ENCODE measurements at regions not wholly inside any gene's neighbourhood (a gene's known extent, or its start where the extent isn't known, plus 50 kb on each side); places are given as distances from the start of the nearest gene placed in this dataset.
"Not testable (repeated sequence)": the region's sequence is repeated elsewhere in the genome, so short reads cannot be mapped to it uniquely, and the experiment has no call there.

GRCh38 chr3:43236008-43236407, 50.3 kb upstream of the SNRK start:
- H3K27ac Mint-ChIP-seq, result no peak overlapping the region
- H3K27me3 Mint-ChIP-seq, result peaks cover 3% of the 10 kb centered on the region
- peaks cover 8% of the 10 kb centered on the region for H3K9me3 Mint-ChIP-seq
- H3K4me3 Mint-ChIP-seq, result no peak overlapping the region
- ChIA-PET POLR2A (no interaction called here), CTCF (no interaction called here)
- DNase-seq, result no peak
- H3K4me1 Mint-ChIP-seq, result peaks cover 16% of the 10 kb centered on the region
- H3K36me3 Mint-ChIP-seq (ENCODE audit: low read depth), result no peaks in the 10 kb centered on the region

- Mint-ChIP-seq H3K36me3 (ENCODE audit: low read depth) (peaks cover under 1% of the 10 kb centered on the region), H3K4me1 (peaks cover 12% of the 10 kb centered on the region), H3K27ac (no peak overlapping the region), H3K27me3 (peaks cover 3% of the 10 kb centered on the region), H3K4me3 (no peak overlapping the region), H3K9me3 (peaks cover 9% of the 10 kb centered on the region)
- ChIA-PET POLR2A (no interaction called here), CTCF (no interaction called here)
- DNase-seq, result no peak
These were observed 53.3 kb upstream of the SNRK start for GRCh38 chr3:43233062-43233461.

- H3K27me3 Mint-ChIP-seq, result peaks cover 3% of the 10 kb centered on the region
- no peak overlapping the region for H3K27ac Mint-ChIP-seq
- H3K9me3 Mint-ChIP-seq, result peaks cover 25% of the 10 kb centered on the region
- H3K4me1 Mint-ChIP-seq, result peaks cover 12% of the 10 kb centered on the region
- ChIA-PET POLR2A (interaction anchor here (1.1 to 1.6 kb wide), 2 partner anchors 13 to 53 kb away, joined by 3 to 4 read pairs; no protein-coding TSS in a partner anchor), CTCF (interaction anchor here (1.1 kb wide), 1 partner anchor 69 kb away, joined by 4 read pairs; no protein-coding TSS in a partner anchor)
- no peak overlapping the region for H3K4me3 Mint-ChIP-seq
- H3K36me3 Mint-ChIP-seq (ENCODE audit: low read depth), result peaks cover 14% of the 10 kb centered on the region
- no peak for DNase-seq
These were observed 54.9 kb upstream of the SNRK start for GRCh38 chr3:43231276-43232000.

- Mint-ChIP-seq H3K4me1 (peaks cover 14% of the 10 kb centered on the region), H3K36me3 (ENCODE audit: low read depth) (peaks cover 14% of the 10 kb centered on the region), H3K9me3 (peaks cover 27% of the 10 kb centered on the region)
- H3K27me3 Mint-ChIP-seq, POLR2A ChIA-PET, DNase-seq, H3K27ac Mint-ChIP-seq, H3K4me3 Mint-ChIP-seq, CTCF ChIA-PET: not testable (repeated sequence)
These were observed 56.5 kb upstream of the SNRK start for GRCh38 chr3:43229865-43230264.

- H3K27ac Mint-ChIP-seq, DNase-seq, H3K27me3 Mint-ChIP-seq, CTCF ChIA-PET, POLR2A ChIA-PET, H3K4me3 Mint-ChIP-seq: not testable (repeated sequence)
- Mint-ChIP-seq H3K36me3 (ENCODE audit: low read depth) (peaks cover 14% of the 10 kb centered on the region), H3K9me3 (peaks cover 27% of the 10 kb centered on the region), H3K4me1 (peaks cover 17% of the 10 kb centered on the region)
These were observed 58.7 kb upstream of the SNRK start for GRCh38 chr3:43227685-43228084.

GRCh38 chr3:43224405-43225073, 61.8 kb upstream of the SNRK start:
- Mint-ChIP-seq H3K27ac (no peak overlapping the region), H3K9me3 (peaks cover 21% of the 10 kb centered on the region), H3K36me3 (ENCODE audit: low read depth) (peaks cover 14% of the 10 kb centered on the region), H3K4me1 (peaks cover 21% of the 10 kb centered on the region), H3K4me3 (no peak overlapping the region), H3K27me3 (peaks cover 2% of the 10 kb centered on the region)
- ChIA-PET POLR2A (no interaction called here), CTCF (interaction anchor here (1.3 to 1.5 kb wide), 3 partner anchors 12 to 156 kb away, joined by 3 to 4 read pairs (median 3); no protein-coding TSS in a partner anchor)
- no peak for DNase-seq

- Mint-ChIP-seq H3K27me3 (peaks cover 2% of the 10 kb centered on the region), H3K4me1 (peaks cover 21% of the 10 kb centered on the region), H3K27ac (no peak overlapping the region), H3K9me3 (peaks cover 21% of the 10 kb centered on the region), H3K36me3 (ENCODE audit: low read depth) (peaks cover 14% of the 10 kb centered on the region), H3K4me3 (no peak overlapping the region)
- ChIA-PET POLR2A (no interaction called here), CTCF (interaction anchor here (0.7 to 1.7 kb wide), 13 partner anchors 12 to 1810 kb away, joined by 3 to 12 read pairs (median 4); partner anchors contain the start of gene SNRK)
- no peak for DNase-seq
These were observed 62.5 kb upstream of the SNRK start for GRCh38 chr3:43223670-43224364.

- no peak overlapping the region for H3K27ac Mint-ChIP-seq
- H3K27me3 Mint-ChIP-seq, result no peaks in the 10 kb centered on the region
- CTCF ChIA-PET, result interaction anchor here (1.7 kb wide), 1 partner anchor 64 kb away, joined by 12 read pairs; the partner anchor contains the start of gene SNRK
- peaks cover 9% of the 10 kb centered on the region for H3K36me3 Mint-ChIP-seq (ENCODE audit: low read depth)
- no peak overlapping the region for H3K4me3 Mint-ChIP-seq
- peaks cover 14% of the 10 kb centered on the region for H3K9me3 Mint-ChIP-seq
- POLR2A ChIA-PET, result no interaction called here
- DNase-seq, result no peak
- peaks cover 21% of the 10 kb centered on the region for H3K4me1 Mint-ChIP-seq
These were observed 63.8 kb upstream of the SNRK start for GRCh38 chr3:43222590-43222989.

GRCh38 chr3:43221076-43221475, 65.3 kb upstream of the SNRK start:
- Mint-ChIP-seq H3K36me3 (ENCODE audit: low read depth) (no peaks in the 10 kb centered on the region), H3K27ac (no peak overlapping the region), H3K4me3 (no peak overlapping the region), H3K4me1 (peaks cover 21% of the 10 kb centered on the region), H3K9me3 (peaks cover under 1% of the 10 kb centered on the region), H3K27me3 (no peaks in the 10 kb centered on the region)
- ChIA-PET POLR2A (no interaction called here), CTCF (interaction anchor here (0.6 to 1.6 kb wide), 2 partner anchors 282 to 978 kb away, joined by 3 to 4 read pairs; no protein-coding TSS in a partner anchor)
- DNase-seq, result no peak

GRCh38 chr3:43219616-43220015, 66.7 kb upstream of the SNRK start:
- Mint-ChIP-seq H3K9me3 (no peaks in the 10 kb centered on the region), H3K27ac (no peak overlapping the region), H3K4me1 (peaks cover 15% of the 10 kb centered on the region), H3K36me3 (ENCODE audit: low read depth) (no peaks in the 10 kb centered on the region), H3K4me3 (no peak overlapping the region), H3K27me3 (peaks cover 7% of the 10 kb centered on the region)
- ChIA-PET POLR2A (no interaction called here), CTCF (interaction anchor here (2.8 kb wide), 1 partner anchor 57 kb away, joined by 6 read pairs; no protein-coding TSS in a partner anchor)
- DNase-seq, result no peak

GRCh38 chr3:43218921-43219320, 67.4 kb upstream of the SNRK start:
- ChIA-PET CTCF (interaction anchor here (2.8 kb wide), 1 partner anchor 56 kb away, joined by 6 read pairs; no protein-coding TSS in a partner anchor), POLR2A (no interaction called here)
- H3K27ac Mint-ChIP-seq, result no peak overlapping the region
- H3K4me3 Mint-ChIP-seq, result no peak overlapping the region
- peaks cover 10% of the 10 kb centered on the region for H3K4me1 Mint-ChIP-seq
- H3K36me3 Mint-ChIP-seq (ENCODE audit: low read depth), result no peaks in the 10 kb centered on the region
- peaks cover 7% of the 10 kb centered on the region for H3K27me3 Mint-ChIP-seq
- no peaks in the 10 kb centered on the region for H3K9me3 Mint-ChIP-seq
- no peak for DNase-seq

- Mint-ChIP-seq H3K9me3 (no peaks in the 10 kb centered on the region), H3K4me1 (peaks cover 8% of the 10 kb centered on the region), H3K27me3 (peaks cover 7% of the 10 kb centered on the region), H3K36me3 (ENCODE audit: low read depth) (no peaks in the 10 kb centered on the region), H3K27ac (no peak overlapping the region), H3K4me3 (no peak overlapping the region)
- ChIA-PET POLR2A (no interaction called here), CTCF (interaction anchor here (2.8 kb wide), 1 partner anchor 56 kb away, joined by 6 read pairs; no protein-coding TSS in a partner anchor)
- DNase-seq, result no peak
These were observed 68.2 kb upstream of the SNRK start for GRCh38 chr3:43218156-43218555.

DNA sequence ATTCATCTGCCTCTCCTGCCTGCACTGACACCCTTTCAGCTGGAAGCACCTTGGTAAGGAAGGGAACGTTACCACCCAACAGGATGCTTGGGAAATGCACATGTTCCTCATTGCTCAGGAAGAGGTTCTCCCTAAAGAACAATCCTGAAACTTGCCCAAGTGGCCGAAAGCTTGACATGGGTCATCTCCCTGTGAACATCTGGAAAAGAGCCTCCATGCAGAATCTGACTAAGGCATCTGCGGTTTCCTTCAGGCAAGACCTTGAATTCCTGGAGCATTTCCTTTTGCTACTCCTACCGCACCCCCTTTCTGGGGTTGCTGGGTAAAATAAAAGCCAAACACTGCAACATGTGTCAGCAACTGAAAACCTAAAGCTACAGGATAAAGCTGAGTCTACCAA, 68.7 kb upstream of the SNRK start:
- Mint-ChIP-seq H3K9me3 (no peaks in the 10 kb centered on the region), H3K27ac (no peak overlapping the region), H3K36me3 (ENCODE audit: low read depth) (no peaks in the 10 kb centered on the region), H3K27me3 (peaks cover 7% of the 10 kb centered on the region), H3K4me1 (peaks cover 4% of the 10 kb centered on the region), H3K4me3 (no peak overlapping the region)
- CTCF ChIA-PET, result interaction anchor here (2.8 kb wide), 1 partner anchor 55 kb away, joined by 6 read pairs; no protein-coding TSS in a partner anchor
- DNase-seq, result no peak
- POLR2A ChIA-PET, result no interaction called here

All from activated CD4-positive, alpha-beta memory T cell treated with anti-CD3 and anti-CD28 coated beads, Interleukin-2, amount 10 ng/mL, durations not matched to agents 7 days and 5 days (primary cell).